H9 (cell line): ENCODE measurements at regions not wholly inside any gene's neighbourhood (a gene's known extent, or its start where the extent isn't known, plus 50 kb on each side); places are given as distances from the start of the nearest gene placed in this dataset.

Source experiments
- DNase-seq: peaks from one replicate; pipeline ENCODE4 v3.0.0-alpha.2; 2017
- H2AFZ ChIP-seq: one replicate; pipeline ENCODE4 v1.6.1; 2013; ENCODE audit warnings: mild to moderate bottlenecking, low read length, control low read depth, moderate library complexity
- H2AK5ac ChIP-seq: 2 replicates; pipeline ENCODE4 v1.6.1; 2013; ENCODE audit warnings: low read length, control low read depth, mixed read lengths; ENCODE audit not compliant: insufficient read length
- H2BK120ac ChIP-seq: one replicate; pipeline ENCODE4 v1.6.1; 2013; ENCODE audit warnings: low read depth, mild to moderate bottlenecking, low read length, control low read depth, inconsistent platforms; ENCODE audit not compliant: poor library complexity, severe bottlenecking
- H2BK12ac ChIP-seq: 2 replicates; pipeline ENCODE4 v1.6.1; 2013; ENCODE audit warnings: low read length, control low read depth, mixed read lengths, low read depth; ENCODE audit not compliant: insufficient read length
- H2BK15ac ChIP-seq: 2 replicates; pipeline ENCODE4 v1.6.1; 2013; ENCODE audit warnings: low read depth, low read length, control low read depth
- H2BK20ac ChIP-seq: one replicate; pipeline ENCODE4 v1.6.1; 2013; ENCODE audit warnings: low read depth, mild to moderate bottlenecking, low read length, control low read depth, inconsistent platforms; ENCODE audit not compliant: poor library complexity, severe bottlenecking
- H2BK5ac ChIP-seq: 2 replicates; pipeline ENCODE4 v1.6.1; 2013; ENCODE audit warnings: low read length, control low read depth, mixed read lengths; ENCODE audit not compliant: insufficient read length
- H3K14ac ChIP-seq: 2 replicates; pipeline ENCODE4 v1.6.1; 2013; ENCODE audit warnings: low read length, control low read depth; ENCODE audit not compliant: insufficient read depth
- H3K18ac ChIP-seq: 2 replicates; pipeline ENCODE4 v1.6.1; 2013; ENCODE audit warnings: low read depth, mild to moderate bottlenecking, mixed read lengths, low read length, control low read depth; ENCODE audit not compliant: insufficient read length
- H3K23ac ChIP-seq: 2 replicates; pipeline ENCODE4 v1.6.1; 2013; ENCODE audit warnings: low read length, control low read depth, mixed read lengths, low read depth; ENCODE audit not compliant: insufficient read length
- H3K23me2 ChIP-seq: 2 replicates; pipeline ENCODE4 v1.6.1; 2013; ENCODE audit warnings: low read depth, mild to moderate bottlenecking, mixed read lengths, low read length, control low read depth; ENCODE audit not compliant: insufficient read length, poor library complexity, severe bottlenecking
- H3K27ac ChIP-seq: 2 replicates; pipeline ENCODE4 v1.5.1; 2013; ENCODE audit warnings: low read length, control low read depth, mixed read lengths, low read depth; ENCODE audit not compliant: insufficient read length
- H3K27me3 ChIP-seq: 2 replicates; pipeline ENCODE4 v1.6.1; 2013; ENCODE audit warnings: low read length, control low read depth, inconsistent platforms; ENCODE audit not compliant: insufficient read depth
- H3K4ac ChIP-seq: 2 replicates; pipeline ENCODE4 v1.6.1; 2013; ENCODE audit warnings: low read depth, mild to moderate bottlenecking, control low read depth, inconsistent platforms, low read length, moderate library complexity
- H3K4me1 ChIP-seq: 2 replicates; pipeline ENCODE4 v1.6.1; 2013; ENCODE audit warnings: low read length, control low read depth, inconsistent platforms; ENCODE audit not compliant: insufficient read depth
- H3K4me2 ChIP-seq: 2 replicates; pipeline ENCODE4 v1.6.1; 2013; ENCODE audit warnings: low read length, control low read depth, mixed read lengths; ENCODE audit not compliant: insufficient read length, insufficient read depth
- H3K56ac ChIP-seq: 2 replicates; pipeline ENCODE4 v1.6.1; 2013; ENCODE audit warnings: low read depth, mild to moderate bottlenecking, mixed read lengths, low read length, control low read depth; ENCODE audit not compliant: insufficient read length
- H3K79me1 ChIP-seq: 2 replicates; pipeline ENCODE4 v1.6.1; 2013; ENCODE audit warnings: low read depth, mild to moderate bottlenecking, moderate library complexity, low read length, control low read depth, inconsistent platforms; ENCODE audit not compliant: insufficient read depth, poor library complexity, severe bottlenecking
- H3K79me2 ChIP-seq: 2 replicates; pipeline ENCODE4 v1.6.1; 2013; ENCODE audit warnings: low read length, control low read depth, inconsistent platforms; ENCODE audit not compliant: insufficient read depth
- H3K9ac ChIP-seq: 2 replicates; pipeline ENCODE4 v1.6.1; 2013; ENCODE audit warnings: low read length, control low read depth, mixed read lengths; ENCODE audit not compliant: insufficient read length; ENCODE audit errors: extremely low read depth
- H3K9me3 ChIP-seq: one replicate; pipeline ENCODE4 v1.6.1; 2013; ENCODE audit warnings: low read depth, low read length, inconsistent platforms; ENCODE audit not compliant: control insufficient read depth
- H3T11ph ChIP-seq: one replicate; pipeline ENCODE4 v1.6.1; 2013; ENCODE audit warnings: mild to moderate bottlenecking, low read length, control low read depth, inconsistent platforms
- H4K20me1 ChIP-seq: one replicate; pipeline ENCODE4 v1.6.1; 2013; ENCODE audit not compliant: control insufficient read depth, insufficient read length, insufficient read depth
- H4K5ac ChIP-seq: 2 replicates; pipeline ENCODE4 v1.6.1; 2013; ENCODE audit warnings: low read depth, mild to moderate bottlenecking, mixed read lengths, low read length, control low read depth; ENCODE audit not compliant: insufficient read length
- H4K8ac ChIP-seq: replicated peaks from 2 replicates; pipeline ENCODE4 v1.6.1; 2013; ENCODE audit warnings: low read length, control low read depth, mixed read lengths, low read depth; ENCODE audit not compliant: insufficient read length
- H4K91ac ChIP-seq: 2 replicates; pipeline ENCODE4 v1.6.1; 2013; ENCODE audit warnings: low read depth, mild to moderate bottlenecking, moderate library complexity, mixed read lengths, low read length, control low read depth; ENCODE audit not compliant: insufficient read length
- H3K27ac Mint-ChIP-seq, 3 experiments: 2 replicates in 2 of 3; 3 replicates in 1 of 3; pipeline ENCODE4 v1.8.0; 2020 to 2021; ENCODE audit warnings: mixed read lengths in 3 of 3, mild to moderate bottlenecking in 1 of 3, moderate library complexity in 1 of 3
- H3K27me3 Mint-ChIP-seq: 2 replicates; pipeline ENCODE4 v1.8.0; 2021; ENCODE audit warnings: low read depth, mild to moderate bottlenecking, moderate library complexity, mixed read lengths
- H3K36me3 Mint-ChIP-seq, 3 experiments: 2 replicates in 2 of 3; 3 replicates in 1 of 3; pipeline ENCODE4 v1.8.0; 2020 to 2021; ENCODE audit warnings: low read depth in 3 of 3, mixed read lengths in 3 of 3; ENCODE audit not compliant: insufficient read depth in 1 of 3
- H3K4me1 Mint-ChIP-seq, 2 experiments: 2 replicates each; pipeline ENCODE4 v1.8.0; 2020; ENCODE audit warnings: mixed read lengths in 2 of 2
- H3K4me3 Mint-ChIP-seq, 2 experiments: 2 replicates in 1 of 2; 3 replicates in 1 of 2; pipeline ENCODE4 v1.8.0; 2020 to 2021; ENCODE audit warnings: mild to moderate bottlenecking in 2 of 2, mixed read lengths in 2 of 2, moderate library complexity in 1 of 2
- H3K9me3 Mint-ChIP-seq, 2 experiments: 2 replicates in 1 of 2; 3 replicates in 1 of 2; pipeline ENCODE4 v1.8.0; 2020; ENCODE audit warnings: mild to moderate bottlenecking in 2 of 2, mixed read lengths in 2 of 2, moderate library complexity in 1 of 2
- WGBS: extraction: QIAGEN DNeasy Blood & Tissue Kit; methylation state at CpG from one replicate; pipeline ENCODE4 v1.1.7; 2013; ENCODE audit warnings: missing lambda C conversion rate, low lambda C conversion rate, mixed read lengths; ENCODE audit not compliant: insufficient read length; ENCODE audit errors: extremely low coverage; 5-methylcytosine and 5-hydroxymethylcytosine counted together
- TF ChIP-seq, protein P1 (sequence below): fragments of 200-600 bp; sonication (generic); conservative IDR thresholded peaks from 3 replicates; pipeline ENCODE4 v1.8.0; 2021; ENCODE audit warnings: antibody characterized with exemption, mild to moderate bottlenecking

DNA sequence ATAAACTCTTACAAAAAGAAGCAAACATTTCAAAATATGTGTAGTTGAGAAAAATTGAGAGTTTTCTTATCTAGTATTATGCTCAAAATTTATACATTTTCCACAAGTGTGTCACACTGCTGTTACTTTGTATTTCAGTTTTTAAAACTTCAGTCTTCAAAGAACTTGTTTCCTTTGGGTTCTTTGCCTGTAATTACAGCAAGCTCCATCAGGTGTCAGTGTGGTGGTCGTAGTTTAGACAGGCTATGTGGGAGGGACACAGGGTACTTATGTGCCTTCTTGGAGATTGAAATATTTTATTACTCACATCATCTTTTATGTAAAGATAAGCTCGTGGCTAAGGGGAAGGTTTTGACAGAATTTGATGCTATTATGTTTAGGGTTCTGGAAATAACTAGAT lies 360.5 kb downstream of the FGFR2 start:
- Histone ChIP-seq H3K23ac (no peak overlapping the region), H2BK20ac (no peak overlapping the region), H3K79me2 (no peaks in the 10 kb centered on the region), H3K9ac (no peak overlapping the region), H3K9me3 (no peaks in the 10 kb centered on the region), H3K18ac (no peak overlapping the region), H3K4me2 (no peak overlapping the region), H3K23me2 (no peaks in the 10 kb centered on the region), H3K4ac (no peak overlapping the region), H3K14ac (no peak overlapping the region), H4K8ac (no peak overlapping the region), H4K91ac (no peak overlapping the region), H2BK15ac (no peak overlapping the region), H2BK5ac (no peak overlapping the region), H2BK12ac (no peak overlapping the region), H3T11ph (no peak overlapping the region), H4K5ac (no peak overlapping the region), H3K27ac (no peak overlapping the region), H3K4me1 (no peaks in the 10 kb centered on the region), H2AFZ (no peak overlapping the region), H3K79me1 (no peaks in the 10 kb centered on the region), H2BK120ac (no peak overlapping the region), H3K56ac (no peak overlapping the region), H3K27me3 (no peaks in the 10 kb centered on the region), H4K20me1 (no peaks in the 10 kb centered on the region), H2AK5ac (no peak overlapping the region)
- peaks cover 3 to 16% (median 11%) of the 10 kb centered on the region in 3 experiments; a peak in 5 of 7 replicates for H3K36me3 Mint-ChIP-seq
- no CpG with 5 or more reads among the region's 2 CpGs for WGBS
- DNase-seq, result no peak
- TF ChIP-seq, protein P1, sequence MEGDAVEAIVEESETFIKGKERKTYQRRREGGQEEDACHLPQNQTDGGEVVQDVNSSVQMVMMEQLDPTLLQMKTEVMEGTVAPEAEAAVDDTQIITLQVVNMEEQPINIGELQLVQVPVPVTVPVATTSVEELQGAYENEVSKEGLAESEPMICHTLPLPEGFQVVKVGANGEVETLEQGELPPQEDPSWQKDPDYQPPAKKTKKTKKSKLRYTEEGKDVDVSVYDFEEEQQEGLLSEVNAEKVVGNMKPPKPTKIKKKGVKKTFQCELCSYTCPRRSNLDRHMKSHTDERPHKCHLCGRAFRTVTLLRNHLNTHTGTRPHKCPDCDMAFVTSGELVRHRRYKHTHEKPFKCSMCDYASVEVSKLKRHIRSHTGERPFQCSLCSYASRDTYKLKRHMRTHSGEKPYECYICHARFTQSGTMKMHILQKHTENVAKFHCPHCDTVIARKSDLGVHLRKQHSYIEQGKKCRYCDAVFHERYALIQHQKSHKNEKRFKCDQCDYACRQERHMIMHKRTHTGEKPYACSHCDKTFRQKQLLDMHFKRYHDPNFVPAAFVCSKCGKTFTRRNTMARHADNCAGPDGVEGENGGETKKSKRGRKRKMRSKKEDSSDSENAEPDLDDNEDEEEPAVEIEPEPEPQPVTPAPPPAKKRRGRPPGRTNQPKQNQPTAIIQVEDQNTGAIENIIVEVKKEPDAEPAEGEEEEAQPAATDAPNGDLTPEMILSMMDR, result peak; percentile 57
- H3K9me3 Mint-ChIP-seq, result peaks cover 15 to 19% of the 10 kb centered on the region in 2 experiments; a peak in 4 of 5 replicates
- H3K27me3 Mint-ChIP-seq, result no peaks in the 10 kb centered on the region; the same call in 1 of the 2 replicates
- no peaks in the 10 kb centered on the region for H3K4me1 Mint-ChIP-seq
- no peak overlapping the region for H3K4me3 Mint-ChIP-seq
- H3K27ac Mint-ChIP-seq, result no peak overlapping the region
